ENCODE measurements at regions not wholly inside any gene's neighbourhood (a gene's known extent, or its start where the extent isn't known, plus 50 kb on each side); places are given as distances from the start of the nearest gene placed in this dataset.

DNA sequence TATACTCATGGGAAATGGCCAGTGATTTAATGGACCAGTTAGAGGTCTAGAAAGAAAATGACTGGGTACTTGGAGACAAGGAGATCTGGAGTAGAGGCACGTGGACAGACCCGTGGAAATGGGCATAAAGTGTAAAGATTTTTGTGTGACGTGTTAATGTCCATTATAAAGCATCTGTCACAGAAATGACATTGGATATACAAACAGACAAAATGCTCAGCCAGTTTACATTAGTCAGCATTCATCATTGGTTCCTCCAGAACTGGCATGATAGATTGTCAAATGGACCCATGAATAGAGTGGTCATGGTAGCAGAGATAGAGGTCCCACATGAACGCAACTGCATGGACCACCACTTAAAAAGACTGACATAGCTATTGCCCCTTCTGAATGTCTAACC lies 144.1 kb upstream of the GALNT15 start:
- Histone ChIP-seq H3K79me2 (replicated peaks; ENCODE audit: insufficient read depth, low read length) (no peaks in the 10 kb centered on the region), H3K9me3 (ENCODE audit: low read length) (no peaks in the 10 kb centered on the region), H2AFZ (ENCODE audit: low read depth, low read length) (no peak overlapping the region), H3K4me3 (ENCODE audit: low read length) (no peak overlapping the region), H3K9ac (ENCODE audit: low read length) (no peak overlapping the region), H3K4me2 (ENCODE audit: low read length) (no peak overlapping the region), H4K20me1 (ENCODE audit: insufficient read depth) (no peaks in the 10 kb centered on the region), H3K27ac (ENCODE audit: low read length) (no peak overlapping the region), H3K27me3 (ENCODE audit: insufficient read depth, low read depth, low read length) (no peaks in the 10 kb centered on the region), H3F3A (ENCODE audit: insufficient read depth, low read length, poor library complexity, severe bottlenecking) (no peaks in the 10 kb centered on the region), H3K9me2 (ENCODE audit: insufficient read depth, low read length) (no peaks in the 10 kb centered on the region), H3K36me3 (ENCODE audit: insufficient read depth, low read length) (no peaks in the 10 kb centered on the region)
- TF ChIP-seq EZH2 (IDR thresholded peaks at IDR 0.05; ENCODE audit: borderline replicate concordance, insufficient read depth, low read length, poor library complexity, severe bottlenecking): no peak
- no peak for TF ChIP-seq EP300 (conservative IDR thresholded peaks at IDR 0.05; ENCODE audit: poor library complexity, severe bottlenecking)
- TF ChIP-seq RAD21 (conservative IDR thresholded peaks at IDR 0.05): no peak
- TF ChIP-seq SMC3 (conservative IDR thresholded peaks at IDR 0.05; ENCODE audit: poor library complexity): no peak

DNA sequence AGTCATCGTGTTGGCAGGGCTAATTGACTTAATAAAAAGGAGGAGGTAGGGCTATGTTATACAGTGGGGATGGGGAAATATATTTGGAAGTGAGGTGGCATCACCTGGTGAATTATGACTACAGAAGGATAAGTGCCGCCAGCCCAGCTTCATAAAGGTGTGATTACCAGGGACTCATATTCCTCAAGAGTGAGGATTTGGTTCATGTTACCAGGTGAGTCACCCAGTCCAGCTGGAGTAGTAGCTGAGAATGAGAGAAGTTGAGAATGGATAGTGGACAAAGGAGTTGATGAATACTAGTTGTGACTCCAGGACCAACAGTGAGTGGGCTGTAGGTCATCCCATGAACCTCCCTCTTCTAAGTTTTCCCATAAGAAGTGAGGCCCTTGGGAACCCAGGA lies 143.0 kb upstream of the GALNT15 start:
- Histone ChIP-seq H3K9me3 (ENCODE audit: low read length) (no peaks in the 10 kb centered on the region), H3K4me2 (ENCODE audit: low read length) (no peak overlapping the region), H3K27ac (ENCODE audit: low read length) (no peak overlapping the region), H3K4me3 (ENCODE audit: low read length) (no peak overlapping the region), H4K20me1 (ENCODE audit: insufficient read depth) (no peaks in the 10 kb centered on the region), H3K36me3 (ENCODE audit: insufficient read depth, low read length) (no peaks in the 10 kb centered on the region), H3F3A (ENCODE audit: insufficient read depth, low read length, poor library complexity, severe bottlenecking) (no peaks in the 10 kb centered on the region), H3K27me3 (ENCODE audit: insufficient read depth, low read depth, low read length) (no peaks in the 10 kb centered on the region), H3K9me2 (ENCODE audit: insufficient read depth, low read length) (no peaks in the 10 kb centered on the region), H3K79me2 (replicated peaks; ENCODE audit: insufficient read depth, low read length) (no peaks in the 10 kb centered on the region), H3K9ac (ENCODE audit: low read length) (no peak overlapping the region), H2AFZ (ENCODE audit: low read depth, low read length) (no peak overlapping the region)
- TF ChIP-seq RAD21 (conservative IDR thresholded peaks at IDR 0.05) (no peak), POLR2AphosphoS5 (IDR thresholded peaks at IDR 0.05) (no peak), EZH2 (IDR thresholded peaks at IDR 0.05; ENCODE audit: borderline replicate concordance, insufficient read depth, low read length, poor library complexity, severe bottlenecking) (no peak), SMC3 (conservative IDR thresholded peaks at IDR 0.05; ENCODE audit: poor library complexity) (no peak), TAF1 (IDR thresholded peaks at IDR 0.05; ENCODE audit: low read depth) (no peak), MXI1 (conservative IDR thresholded peaks at IDR 0.05; ENCODE audit: poor library complexity, severe bottlenecking) (no peak), EP300 (conservative IDR thresholded peaks at IDR 0.05; ENCODE audit: poor library complexity, severe bottlenecking) (no peak)
- TF ChIP-seq, protein P1, sequence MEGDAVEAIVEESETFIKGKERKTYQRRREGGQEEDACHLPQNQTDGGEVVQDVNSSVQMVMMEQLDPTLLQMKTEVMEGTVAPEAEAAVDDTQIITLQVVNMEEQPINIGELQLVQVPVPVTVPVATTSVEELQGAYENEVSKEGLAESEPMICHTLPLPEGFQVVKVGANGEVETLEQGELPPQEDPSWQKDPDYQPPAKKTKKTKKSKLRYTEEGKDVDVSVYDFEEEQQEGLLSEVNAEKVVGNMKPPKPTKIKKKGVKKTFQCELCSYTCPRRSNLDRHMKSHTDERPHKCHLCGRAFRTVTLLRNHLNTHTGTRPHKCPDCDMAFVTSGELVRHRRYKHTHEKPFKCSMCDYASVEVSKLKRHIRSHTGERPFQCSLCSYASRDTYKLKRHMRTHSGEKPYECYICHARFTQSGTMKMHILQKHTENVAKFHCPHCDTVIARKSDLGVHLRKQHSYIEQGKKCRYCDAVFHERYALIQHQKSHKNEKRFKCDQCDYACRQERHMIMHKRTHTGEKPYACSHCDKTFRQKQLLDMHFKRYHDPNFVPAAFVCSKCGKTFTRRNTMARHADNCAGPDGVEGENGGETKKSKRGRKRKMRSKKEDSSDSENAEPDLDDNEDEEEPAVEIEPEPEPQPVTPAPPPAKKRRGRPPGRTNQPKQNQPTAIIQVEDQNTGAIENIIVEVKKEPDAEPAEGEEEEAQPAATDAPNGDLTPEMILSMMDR (IDR thresholded peaks at IDR 0.05; ENCODE audit: poor library complexity, severe bottlenecking): no peak
- TF ChIP-seq, protein P2, sequence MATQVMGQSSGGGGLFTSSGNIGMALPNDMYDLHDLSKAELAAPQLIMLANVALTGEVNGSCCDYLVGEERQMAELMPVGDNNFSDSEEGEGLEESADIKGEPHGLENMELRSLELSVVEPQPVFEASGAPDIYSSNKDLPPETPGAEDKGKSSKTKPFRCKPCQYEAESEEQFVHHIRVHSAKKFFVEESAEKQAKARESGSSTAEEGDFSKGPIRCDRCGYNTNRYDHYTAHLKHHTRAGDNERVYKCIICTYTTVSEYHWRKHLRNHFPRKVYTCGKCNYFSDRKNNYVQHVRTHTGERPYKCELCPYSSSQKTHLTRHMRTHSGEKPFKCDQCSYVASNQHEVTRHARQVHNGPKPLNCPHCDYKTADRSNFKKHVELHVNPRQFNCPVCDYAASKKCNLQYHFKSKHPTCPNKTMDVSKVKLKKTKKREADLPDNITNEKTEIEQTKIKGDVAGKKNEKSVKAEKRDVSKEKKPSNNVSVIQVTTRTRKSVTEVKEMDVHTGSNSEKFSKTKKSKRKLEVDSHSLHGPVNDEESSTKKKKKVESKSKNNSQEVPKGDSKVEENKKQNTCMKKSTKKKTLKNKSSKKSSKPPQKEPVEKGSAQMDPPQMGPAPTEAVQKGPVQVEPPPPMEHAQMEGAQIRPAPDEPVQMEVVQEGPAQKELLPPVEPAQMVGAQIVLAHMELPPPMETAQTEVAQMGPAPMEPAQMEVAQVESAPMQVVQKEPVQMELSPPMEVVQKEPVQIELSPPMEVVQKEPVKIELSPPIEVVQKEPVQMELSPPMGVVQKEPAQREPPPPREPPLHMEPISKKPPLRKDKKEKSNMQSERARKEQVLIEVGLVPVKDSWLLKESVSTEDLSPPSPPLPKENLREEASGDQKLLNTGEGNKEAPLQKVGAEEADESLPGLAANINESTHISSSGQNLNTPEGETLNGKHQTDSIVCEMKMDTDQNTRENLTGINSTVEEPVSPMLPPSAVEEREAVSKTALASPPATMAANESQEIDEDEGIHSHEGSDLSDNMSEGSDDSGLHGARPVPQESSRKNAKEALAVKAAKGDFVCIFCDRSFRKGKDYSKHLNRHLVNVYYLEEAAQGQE (IDR thresholded peaks at IDR 0.05; ENCODE audit: borderline replicate concordance): no peak
